HG02763 (cell line): ENCODE measurements at regions not wholly inside any gene's neighbourhood (a gene's known extent, or its start where the extent isn't known, plus 50 kb on each side); places are given as distances from the start of the nearest gene placed in this dataset.

Source experiments
- ATAC-seq: cut with Tn5 transposase; IDR thresholded peaks from one replicate; pipeline ENCODE4 v1.9.1; 2021; ENCODE audit warnings: mild to moderate bottlenecking, moderate library complexity; ENCODE audit not compliant: unreplicated experiment

DNA sequence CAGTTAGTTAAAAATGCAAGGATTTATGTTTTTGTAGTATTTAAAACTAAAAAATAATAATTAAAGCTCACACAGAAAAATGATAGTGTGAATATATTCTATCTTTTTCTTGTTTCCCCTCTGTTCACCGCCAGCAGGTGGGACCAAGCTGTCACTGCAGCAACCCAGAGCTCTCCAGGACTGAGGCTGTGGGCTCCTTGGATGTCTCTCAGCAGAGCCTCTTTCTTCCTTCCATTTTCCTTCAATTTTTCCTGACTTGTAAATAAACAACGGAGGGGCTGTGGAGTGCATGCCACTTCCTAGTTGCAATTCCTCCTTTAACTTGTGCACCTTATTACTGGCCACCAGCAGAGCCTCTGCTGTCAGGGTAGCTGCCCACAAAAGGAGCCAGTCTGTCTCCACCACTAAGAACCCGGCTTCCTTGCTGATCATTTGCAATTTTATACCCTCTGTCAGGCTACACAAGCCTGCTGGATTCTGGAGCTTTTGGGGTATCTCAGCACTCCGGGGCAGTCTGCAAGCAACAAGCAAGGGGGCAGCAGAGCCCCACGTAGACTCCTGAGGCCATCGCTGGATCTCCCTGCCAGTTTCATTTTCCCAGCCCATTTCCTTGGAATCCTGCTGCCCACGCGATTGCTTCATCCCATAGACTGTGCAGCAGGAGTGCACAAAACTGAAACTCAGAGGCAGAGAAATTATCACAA is 1467.4 kb downstream of the C4orf33 start:
- no peak for ATAC-seq

DNA sequence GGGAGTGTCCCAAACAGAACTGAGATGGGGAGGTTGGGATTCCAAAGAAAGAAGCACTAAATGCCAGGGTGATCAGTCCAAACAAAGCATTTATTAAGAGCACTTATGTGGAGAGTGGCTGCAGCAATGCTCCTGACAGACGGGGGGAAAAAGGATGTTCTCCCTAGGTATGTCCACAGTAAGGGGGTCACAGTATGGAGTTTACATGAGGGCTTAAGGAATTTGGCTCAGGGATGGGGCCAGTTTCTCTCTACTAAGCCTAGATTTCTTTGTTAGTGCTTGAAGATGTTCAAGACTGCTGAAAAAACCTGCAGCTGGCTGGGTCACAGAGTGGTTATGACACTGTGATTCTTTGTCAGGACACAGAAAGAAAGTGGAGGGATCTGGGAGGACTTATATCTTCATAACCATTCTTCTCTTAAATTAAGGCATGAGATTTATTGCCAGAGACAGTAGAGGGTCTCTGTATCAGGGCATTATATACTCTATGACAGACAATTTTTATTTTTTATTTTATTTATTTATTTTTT is 1468.0 kb downstream of the C4orf33 start:
- no peak for ATAC-seq

DNA sequence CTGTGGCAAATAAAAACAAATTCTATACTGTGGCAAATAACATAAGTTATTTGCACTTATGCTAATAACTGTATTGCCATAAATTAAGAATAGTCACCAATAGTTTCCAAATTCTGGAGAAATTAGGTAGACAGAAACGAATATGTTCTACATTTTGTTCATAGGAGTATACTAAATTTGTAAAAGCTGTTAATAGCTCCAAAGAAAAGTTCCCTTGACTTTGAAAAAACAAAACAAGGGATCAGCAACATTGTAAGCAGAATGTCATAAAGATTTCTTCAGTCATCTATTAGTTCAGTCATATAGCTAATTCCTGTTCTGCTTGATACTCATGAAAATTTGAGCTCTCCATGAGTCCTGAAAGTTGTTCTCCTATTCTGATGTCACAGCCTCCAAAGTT is 1472.8 kb downstream of the C4orf33 start:
- no peak for ATAC-seq

DNA sequence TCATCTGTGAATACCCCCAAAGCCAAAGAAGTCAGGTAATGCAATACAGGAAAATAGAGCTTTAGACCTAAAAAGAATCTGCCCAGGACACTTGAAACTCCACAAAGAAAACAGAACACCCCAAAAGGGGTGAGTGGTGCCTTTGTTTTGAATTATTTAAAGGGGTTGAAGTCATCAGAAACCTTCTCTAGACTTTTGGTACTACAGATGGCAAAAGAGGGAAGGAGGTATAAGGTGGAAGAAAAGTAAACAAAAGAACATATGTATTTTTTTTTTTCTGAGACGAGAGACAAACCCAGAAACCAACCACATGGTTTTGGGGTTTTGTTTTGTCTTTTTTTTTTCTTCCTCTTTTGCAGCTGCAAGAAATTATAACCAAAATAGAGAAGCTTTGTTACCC is 1477.8 kb downstream of the C4orf33 start:
- ATAC-seq: no peak

DNA sequence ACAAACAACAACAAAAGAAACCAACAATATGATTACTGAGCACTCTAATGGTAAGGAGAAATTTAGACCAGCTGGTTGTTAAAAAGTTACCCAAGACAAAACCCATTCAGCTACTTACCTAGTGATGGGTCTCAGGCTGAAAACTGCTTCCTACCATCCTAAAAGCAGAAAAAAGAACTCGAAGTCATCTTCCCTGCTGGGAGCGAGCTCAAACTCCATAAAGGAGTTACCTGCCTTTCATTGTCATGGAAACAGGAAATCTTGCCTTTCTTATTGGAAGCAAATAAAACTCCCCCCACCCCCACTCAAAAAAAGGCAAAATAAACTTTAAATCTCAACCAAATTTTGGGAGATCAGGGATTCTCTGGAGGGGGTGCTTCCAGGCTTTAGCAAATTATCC is 1478.3 kb downstream of the C4orf33 start:
- no peak for ATAC-seq

DNA sequence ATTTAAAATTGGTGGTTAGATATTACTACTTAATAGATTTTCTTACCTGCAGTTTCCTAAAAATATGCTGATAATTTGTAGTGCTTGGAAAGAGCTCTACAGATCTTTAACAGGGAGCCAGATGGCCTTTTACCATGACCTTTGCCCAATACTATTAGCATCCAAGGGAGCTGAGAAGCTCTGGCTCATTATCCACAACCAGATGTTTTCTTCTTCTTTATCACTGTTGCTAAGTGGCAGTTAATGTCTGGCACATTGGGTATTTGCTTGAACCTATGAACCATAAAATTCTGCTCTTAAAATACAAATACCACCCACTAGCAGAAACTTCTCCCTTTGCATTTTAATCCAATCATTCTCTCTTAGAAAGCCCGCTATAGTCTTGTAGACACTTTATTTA is 1480.3 kb downstream of the C4orf33 start:
- ATAC-seq: no peak

DNA sequence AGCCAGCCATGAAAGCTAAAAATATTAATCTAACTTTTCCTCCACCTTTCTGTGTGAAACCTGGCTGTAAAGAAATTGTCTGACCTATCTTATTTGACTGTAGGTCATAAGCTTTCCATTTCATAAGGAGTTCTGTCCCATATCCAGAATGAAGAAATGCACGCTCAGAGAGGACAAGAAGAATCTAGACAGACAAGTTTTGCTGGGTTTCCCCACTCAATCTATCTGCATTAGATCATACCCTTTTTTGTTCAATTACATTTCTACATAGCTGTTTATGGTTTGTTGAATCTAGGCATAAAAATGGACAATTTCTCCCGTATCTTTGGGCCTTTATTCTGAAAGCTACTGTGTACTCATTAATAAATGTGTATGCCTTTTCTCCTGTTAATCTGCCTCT is 1495.1 kb downstream of the C4orf33 start:
- no peak for ATAC-seq

DNA sequence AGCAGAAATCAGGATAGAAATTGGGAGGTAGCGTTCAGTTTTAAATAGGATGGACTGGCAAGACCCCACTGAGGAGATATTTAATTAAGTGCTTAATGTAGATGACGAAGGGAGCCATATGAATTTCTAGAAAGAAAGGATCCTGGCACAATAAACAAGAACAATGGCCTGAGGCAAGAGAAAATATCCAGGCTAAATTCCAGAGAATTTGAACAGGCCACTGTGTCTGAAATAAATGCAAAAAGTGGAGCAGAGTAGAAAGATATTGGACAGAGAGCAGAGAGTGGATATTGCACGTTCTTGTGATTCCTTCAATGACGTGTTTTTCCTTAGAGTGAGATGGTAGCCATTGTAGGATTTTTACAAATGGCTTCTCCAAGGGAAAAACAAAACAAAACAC is 1504.8 kb downstream of the C4orf33 start:
- ATAC-seq: no peak

DNA sequence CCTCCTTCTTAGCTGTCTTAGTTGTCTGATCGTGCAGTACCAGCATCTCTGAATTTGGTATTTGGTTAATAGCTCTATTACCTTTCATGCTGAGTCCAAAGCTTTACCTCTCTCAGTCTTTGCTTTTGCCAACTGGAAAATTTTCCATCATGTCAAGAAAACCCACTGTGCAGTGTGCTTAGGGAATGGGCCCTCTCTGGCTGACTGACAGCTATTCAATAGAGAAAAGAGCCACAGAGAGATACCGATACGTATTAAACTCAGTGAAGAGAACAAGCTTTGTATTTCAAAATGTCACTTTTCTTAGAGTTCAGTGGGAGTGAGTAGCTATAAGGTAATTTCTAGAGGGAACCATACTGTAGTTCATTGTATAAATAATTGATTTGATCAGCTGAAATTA is 1507.1 kb downstream of the C4orf33 start:
- no peak for ATAC-seq

DNA sequence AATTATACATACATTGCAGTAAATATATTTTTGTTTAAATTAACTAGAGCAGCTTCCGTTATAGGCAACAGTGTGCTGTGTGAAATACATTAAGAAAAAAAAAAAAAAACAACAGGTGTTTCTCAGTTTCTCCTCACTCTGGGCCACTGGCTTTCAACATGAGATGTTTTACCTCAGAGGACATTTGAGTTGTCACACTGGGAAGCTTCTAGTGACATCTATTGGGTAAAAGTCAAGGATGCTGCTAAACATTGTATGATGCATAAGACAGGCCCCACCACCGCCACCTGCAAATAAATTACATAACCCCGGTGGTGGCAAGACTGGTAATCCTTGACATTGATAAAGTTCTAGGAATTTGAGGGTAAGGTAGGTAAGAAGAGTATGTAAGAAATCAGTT is 1512.2 kb downstream of the C4orf33 start:
- no peak for ATAC-seq

DNA sequence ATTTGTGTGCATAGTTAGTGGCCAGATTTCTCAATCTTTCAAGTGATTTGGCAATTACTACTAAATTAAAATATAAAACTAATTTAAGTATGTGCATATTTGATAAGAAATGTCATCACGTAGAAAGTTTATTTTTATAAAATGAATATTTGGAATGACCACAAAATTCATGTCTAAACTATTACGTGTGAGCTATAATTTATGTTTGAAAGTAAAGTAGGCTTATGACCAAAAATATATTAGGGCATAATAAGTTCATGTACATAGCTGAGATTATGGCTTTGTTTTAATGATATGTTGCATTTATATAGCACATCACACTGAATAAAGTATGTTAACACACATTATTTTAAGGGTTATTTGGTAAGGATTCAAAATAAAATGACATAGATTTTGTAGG is 1532.6 kb downstream of the C4orf33 start:
- no peak for ATAC-seq

DNA sequence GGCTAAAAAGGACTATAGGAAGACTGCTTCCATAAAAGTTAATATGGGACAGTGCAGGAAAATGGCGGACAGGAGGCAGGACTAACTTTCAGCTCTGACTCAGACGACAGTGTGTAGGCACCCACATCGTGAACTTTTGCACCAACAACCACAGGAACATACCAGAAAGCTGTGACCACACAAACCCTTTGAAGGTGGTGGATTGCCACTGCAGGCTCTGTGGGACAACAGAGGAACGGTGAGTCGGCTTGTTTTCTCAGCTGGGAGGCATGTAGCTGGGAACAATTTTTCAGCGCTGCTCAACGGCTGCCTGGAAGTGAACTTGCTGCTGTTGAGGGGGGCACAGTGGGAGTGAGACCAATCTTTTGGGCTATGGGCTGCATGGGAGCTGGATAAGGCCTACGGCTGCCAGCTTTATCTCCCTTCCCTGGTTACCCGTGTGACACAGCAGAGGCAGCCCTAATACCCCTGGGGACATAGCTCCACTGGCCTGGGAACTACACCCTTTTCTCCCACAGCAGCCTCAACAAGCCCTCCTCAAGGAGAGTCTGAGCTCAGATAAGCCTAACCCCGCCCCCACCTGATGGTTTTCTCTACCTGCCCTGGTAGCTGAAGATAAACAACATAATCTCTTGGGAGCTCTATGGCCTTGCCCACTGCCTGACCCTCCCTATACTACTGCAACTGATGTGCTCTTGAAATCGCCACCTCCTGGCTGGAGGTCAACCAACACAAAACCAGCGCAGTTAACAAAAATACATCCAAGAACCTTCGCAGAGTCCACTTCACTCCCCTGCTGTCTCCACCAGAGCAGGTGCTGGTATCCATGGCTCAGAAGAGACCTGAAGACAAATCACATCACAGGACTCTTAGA is 1537.0 kb downstream of the C4orf33 start:
- ATAC-seq: no peak

DNA sequence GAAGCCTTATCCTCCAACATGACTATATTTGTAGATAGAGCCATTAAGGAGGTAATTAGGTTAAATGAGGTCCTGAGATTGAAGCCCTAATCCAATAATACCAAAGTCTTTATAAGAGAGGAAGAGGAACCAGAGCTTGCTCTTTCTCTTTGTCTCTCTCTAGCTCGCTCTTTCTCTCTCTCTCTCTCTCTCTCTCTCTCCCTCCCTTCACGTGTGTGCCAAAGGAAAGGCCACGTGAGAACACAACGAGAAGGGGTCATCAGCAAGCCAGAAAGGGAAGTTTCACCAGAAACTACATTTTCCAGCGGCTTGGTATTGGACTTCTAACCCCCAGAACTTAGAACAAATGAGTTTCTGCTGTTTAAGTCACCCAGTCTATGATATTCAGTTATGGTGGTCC is 1540.5 kb downstream of the C4orf33 start:
- no peak for ATAC-seq

DNA sequence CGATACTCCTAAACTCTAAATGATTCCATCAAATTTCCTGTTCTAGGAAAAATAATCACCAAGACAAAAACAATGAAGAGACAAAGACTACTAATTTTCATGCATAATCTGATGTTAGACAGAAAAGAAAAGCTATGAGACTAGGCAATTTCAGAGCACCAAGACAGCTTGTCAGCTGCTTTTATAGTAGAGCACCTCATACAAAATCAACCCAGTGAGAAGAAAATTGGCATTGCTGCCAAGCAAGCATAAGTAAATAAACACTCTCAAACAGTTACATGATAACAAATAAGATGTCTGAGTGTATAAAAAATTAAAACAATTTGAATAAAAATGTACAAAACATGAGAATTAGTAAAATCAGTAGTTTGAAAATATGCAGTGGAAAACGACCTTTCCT is 1544.6 kb downstream of the C4orf33 start:
- no peak for ATAC-seq

DNA sequence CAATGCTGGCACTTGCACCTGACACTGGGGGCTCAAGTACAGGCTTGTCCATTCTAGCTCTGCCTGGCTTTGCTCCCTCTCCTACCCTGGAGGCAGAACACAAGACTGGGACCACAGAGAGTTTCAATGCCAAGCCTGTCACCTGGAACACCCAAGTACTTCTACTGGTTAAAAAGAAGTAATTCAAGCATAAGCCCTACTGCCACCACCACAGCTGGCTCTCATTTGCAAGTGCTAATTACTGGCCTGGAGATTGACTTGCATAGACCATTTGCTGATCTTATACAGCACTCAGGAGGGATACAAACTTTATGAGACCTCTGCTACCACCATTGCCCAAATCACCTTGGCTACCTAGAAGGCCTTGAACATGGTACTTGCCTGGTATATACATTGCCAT is 1550.9 kb downstream of the C4orf33 start:
- no peak for ATAC-seq

DNA sequence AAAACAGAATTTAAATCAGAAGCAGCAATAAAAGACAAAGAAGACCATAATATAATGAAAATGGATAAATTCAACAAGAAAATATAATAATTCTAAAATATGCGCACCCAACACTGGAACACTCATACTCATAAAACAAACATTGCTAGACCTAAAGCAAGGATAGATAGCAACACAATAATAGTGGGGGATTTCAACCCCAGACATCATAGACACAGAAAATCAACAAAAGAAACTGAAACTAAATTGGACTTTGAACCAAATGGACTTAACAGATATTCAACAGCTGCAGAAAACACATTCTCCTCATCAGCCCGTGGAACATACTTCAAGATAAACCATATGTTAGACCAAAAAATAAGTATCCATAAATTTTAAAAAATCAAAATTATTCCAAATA is 1552.6 kb downstream of the C4orf33 start:
- ATAC-seq: no peak

DNA sequence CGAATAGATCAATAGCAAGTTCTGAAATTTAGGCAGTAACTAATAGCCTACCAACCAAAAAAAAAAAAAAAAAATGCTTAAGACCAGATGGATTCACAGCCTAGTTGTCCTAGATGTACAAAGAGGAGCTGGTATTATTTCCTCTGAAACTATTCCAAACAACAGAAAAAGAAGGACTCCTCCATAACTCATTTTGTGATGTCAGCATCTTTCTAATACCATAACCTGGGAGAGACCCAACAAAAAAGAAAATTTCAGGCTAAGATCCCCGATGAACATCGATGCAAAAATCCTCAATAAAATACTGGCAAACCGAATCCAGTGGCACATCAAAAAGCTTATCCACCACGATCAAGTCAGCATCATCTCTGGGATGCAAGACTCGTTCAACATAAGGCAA is 1557.9 kb downstream of the C4orf33 start:
- ATAC-seq: no peak

DNA sequence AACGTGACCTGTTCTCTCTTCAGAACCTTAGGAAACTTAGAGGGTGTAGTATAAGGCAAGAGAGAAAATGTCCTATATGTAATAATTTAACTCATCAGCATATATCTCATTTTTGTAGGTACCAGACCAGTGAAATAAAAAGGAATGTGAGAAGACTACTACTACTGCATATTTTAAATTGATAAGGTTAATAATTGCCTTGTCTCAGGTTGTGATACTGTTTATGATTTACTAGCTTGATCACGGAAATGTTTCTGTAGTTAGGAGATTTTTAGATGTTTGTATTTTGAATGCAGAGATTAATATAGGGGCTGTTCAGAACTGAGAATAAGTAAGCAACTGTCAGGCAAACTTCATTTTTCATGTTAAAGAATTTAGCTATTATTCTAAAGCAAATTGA is 1563.4 kb downstream of the C4orf33 start:
- no peak for ATAC-seq

DNA sequence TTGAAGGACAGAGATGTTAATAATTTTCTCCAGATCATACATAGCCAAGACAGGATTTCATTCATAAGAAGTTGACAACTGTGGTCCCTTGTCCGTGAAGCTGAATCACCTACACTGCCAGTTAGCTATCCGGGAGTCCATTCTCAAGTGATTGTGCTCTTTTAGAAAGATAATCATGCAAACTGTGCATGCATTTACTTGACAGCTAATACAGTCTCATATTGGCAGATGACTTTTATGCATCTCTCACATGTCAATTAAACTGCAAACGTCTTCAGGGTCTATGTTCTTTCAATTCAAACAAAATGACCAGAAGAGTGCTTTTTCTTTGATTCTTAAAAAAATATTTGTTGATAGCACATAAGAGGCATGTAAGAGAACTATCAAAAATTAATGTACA is 1572.9 kb downstream of the C4orf33 start:
- ATAC-seq: no peak

DNA sequence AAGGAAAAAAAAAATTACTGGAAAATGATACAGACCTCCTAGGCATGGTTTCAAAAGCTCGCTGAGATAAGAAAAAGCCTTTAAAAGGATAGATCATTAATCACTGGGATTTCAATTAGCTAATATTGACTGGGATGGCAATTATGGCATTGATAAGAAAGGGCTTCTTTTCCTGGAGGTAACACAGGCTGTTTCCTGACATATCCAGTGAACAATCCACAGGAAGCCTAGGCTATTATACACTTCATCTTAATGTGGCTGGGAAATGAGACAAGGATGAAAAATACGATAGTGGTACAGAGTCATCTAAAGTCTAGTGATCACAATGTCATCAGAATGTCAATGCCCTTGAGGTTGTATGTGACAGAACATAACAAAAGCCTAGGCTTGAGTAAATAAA is 1579.3 kb downstream of the C4orf33 start:
- ATAC-seq: no peak

DNA sequence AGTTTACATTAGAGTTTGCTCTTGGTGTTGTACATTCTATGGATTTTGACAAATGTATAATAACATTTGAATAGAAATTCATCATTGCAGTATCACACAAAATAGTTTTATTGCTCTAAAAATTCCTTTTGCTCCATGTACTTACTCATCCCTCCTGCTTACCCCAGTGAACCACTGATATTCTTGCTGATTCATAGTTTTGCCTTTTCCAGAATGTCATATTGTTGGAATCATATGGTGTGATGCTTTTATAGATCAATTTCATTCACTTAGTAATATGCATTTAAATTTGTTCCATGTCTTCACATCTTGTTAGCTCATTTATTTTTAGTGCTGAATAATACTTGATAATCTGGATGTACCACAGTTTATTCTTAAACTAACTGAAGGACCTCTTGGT is 1593.2 kb downstream of the C4orf33 start:
- no peak for ATAC-seq

DNA sequence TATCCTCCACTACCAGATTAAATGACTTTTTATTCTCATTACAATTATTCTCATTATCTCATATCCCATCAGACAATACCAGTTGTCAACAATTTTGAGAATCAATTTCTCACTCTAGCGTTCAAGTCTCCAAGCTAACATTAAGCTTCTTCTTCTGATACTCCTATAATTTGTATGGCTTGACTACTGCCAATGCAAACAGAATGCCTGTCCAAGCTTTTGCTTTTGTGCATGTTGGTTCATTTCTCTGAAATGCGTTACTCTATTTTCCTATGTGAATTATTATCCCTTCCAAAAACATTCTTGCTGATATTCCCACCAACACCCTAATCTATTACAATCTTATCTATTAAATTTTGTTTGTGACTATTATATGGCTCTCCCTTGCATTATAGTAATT is 1602.3 kb downstream of the C4orf33 start:
- no peak for ATAC-seq
